ENCODE measurements at regions not wholly inside any gene's neighbourhood (a gene's known extent, or its start where the extent isn't known, plus 50 kb on each side); places are given as distances from the start of the nearest gene placed in this dataset.

- TF ChIP-seq ZNF384 (IDR thresholded peaks at IDR 0.05) (no peak), FOXM1 (IDR thresholded peaks at IDR 0.05; ENCODE audit: borderline replicate concordance) (no peak), HDGF (IDR thresholded peaks at IDR 0.05; ENCODE audit: borderline replicate concordance) (no peak), PKNOX1 (IDR thresholded peaks at IDR 0.05) (no peak), FOXK2 (IDR thresholded peaks at IDR 0.05) (no peak), SP1 (IDR thresholded peaks at IDR 0.05) (no peak), SUZ12 (IDR thresholded peaks at IDR 0.05) (no peak)
Observed at GRCh38 chr1:209222826-209223225, 360.7 kb upstream of the CAMK1G start.
